Endometrial microvascular endothelial cells (primary cell): ENCODE measurements at regions not wholly inside any gene's neighbourhood (a gene's known extent, or its start where the extent isn't known, plus 50 kb on each side); places are given as distances from the start of the nearest gene placed in this dataset.
"Not testable (repeated sequence)": the region's sequence is repeated elsewhere in the genome, so short reads cannot be mapped to it uniquely, and the experiment has no call there.

Experiments
- in situ Hi-C: cut with HindIII; loops from 2 replicates; pipeline ENCODE4 v1.10.0; 2017; ENCODE audit warnings: low sequenced_read_pairs, low pct_unique_long_range_greater_than_20kb; ENCODE audit errors: inconsistent ontology term

- in situ Hi-C loops, result no loop called here
These were observed 77.4 kb upstream of the TMEM170B start for GRCh38 chr6:11460001-11460668.

GRCh38 chr6:11459079-11459610 lies 78.4 kb upstream of the TMEM170B start:
- in situ Hi-C loops, result no loop called here

DNA sequence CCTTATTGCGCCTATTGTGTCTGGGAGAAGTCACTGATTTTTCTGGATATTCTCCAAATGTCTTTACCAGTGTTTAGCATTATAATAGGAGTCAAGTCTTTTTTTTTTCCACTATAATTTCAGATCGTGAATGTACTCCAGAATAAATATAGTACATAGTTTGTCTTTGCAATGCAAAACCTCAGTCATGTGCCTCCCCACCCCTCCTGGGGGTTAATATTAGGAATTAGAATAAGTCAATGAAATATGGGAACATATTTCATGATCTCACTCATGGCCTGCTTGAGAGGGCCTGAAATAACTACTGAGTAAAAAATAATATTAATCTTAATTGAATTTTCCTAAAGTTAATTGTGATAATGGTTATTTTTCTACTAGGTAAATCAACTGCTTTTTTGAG lies 79.0 kb upstream of the TMEM170B start:
- in situ Hi-C loops, result no loop called here

DNA sequence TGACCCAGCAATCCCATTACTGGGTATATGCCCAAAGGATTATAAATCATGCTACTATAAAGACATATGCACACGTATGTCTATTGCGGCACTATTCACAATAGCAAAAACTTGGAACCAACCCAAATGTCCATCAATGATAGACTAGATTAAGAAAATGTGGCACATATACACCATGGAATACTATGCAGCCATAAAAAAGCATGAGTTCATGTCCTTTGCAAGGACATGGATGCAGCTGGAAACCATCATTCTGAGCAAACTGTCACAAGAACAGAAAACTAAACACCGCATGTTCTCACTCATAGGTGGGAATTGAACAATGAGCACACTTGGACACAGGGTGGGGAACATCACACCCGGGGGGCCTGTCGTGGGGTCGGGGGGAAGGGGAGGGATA lies 80.1 kb upstream of the TMEM170B start:
- in situ Hi-C loops, result not testable (repeated sequence)

DNA sequence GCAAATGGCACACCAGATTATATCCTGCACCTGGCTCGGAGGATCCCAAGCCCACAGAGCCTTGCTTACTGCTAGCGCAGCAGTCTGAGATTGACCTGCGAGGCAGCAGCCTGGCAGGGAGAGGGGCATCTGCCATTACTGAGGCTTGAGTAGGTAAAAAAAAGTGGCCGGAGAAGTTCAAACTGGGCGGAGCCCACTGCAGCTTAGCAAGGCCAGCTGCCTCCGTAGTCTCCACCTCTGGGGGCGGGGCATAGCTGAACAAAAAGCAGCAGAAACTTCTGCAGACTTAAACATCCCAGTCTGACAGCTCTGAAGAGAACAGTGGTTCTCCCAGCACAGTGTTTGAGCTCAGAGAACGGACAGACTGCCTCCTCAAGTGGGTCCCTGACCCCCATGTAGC lies 85.4 kb upstream of the TMEM170B start:
- in situ Hi-C loops, result not testable (repeated sequence)

DNA sequence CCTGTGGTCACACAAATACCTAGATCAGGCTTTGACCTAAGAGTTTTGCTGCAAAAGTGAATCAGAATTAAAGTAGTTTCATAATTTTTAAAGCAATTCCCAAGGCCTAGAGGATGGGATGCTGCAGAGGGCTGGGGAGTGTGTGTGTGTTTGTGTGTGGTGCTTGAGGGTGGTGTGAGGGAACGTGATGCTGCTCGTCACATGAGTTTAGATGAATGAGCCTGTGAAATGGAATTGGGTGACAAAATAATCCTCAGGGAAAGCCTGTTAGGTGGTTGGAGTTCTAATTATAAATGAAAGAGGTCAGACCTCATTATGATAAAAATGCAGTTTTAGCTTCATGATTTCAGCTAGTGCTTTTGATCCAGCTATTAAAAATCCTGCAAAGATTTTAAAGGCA lies 87.5 kb upstream of the TMEM170B start:
- in situ Hi-C loops, result no loop called here

GRCh38 chr6:11449408-11449807 lies 88.1 kb upstream of the TMEM170B start:
- in situ Hi-C loops, result no loop called here

GRCh38 chr6:11448038-11448437 lies 89.5 kb upstream of the TMEM170B start:
- in situ Hi-C loops, result no loop called here

DNA sequence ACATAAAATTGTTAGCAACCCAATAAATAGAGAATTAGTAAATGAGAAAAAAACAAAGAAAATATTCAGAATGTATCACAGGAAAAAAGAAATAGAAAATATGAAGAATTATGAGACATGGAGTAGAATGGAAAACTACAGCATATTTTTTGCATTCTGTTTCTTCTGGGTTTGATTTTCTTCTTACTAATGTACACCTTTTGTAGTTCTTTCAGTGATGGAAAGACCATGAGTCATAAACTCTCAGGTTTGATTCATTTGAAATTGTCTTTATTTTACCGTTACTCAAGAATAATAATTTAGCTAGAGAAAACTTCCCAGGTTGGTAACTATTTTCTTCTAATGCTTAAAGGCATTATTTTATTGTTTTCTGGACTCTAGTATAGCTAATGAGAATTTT lies 90.3 kb upstream of the TMEM170B start:
- in situ Hi-C loops, result no loop called here

DNA sequence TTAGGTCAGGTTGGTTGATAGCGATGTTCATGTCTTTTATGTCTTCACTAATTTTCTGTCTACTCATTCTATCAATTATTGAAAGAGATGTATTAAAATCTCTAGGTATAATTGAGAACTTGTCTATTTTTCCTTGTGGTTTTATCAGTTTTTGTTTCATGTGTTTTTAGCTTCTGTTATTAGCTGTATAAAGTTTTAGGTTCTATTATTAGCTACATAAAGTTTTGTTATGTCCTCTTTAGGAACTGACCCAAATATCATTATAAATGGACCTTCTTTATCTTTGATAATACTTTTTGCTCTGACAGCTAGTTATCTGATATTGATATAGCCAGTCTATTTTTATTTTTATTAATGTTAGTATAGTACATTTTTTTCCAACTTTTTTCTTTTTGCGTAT lies 92.4 kb upstream of the TMEM170B start:
- in situ Hi-C loops, result no loop called here

DNA sequence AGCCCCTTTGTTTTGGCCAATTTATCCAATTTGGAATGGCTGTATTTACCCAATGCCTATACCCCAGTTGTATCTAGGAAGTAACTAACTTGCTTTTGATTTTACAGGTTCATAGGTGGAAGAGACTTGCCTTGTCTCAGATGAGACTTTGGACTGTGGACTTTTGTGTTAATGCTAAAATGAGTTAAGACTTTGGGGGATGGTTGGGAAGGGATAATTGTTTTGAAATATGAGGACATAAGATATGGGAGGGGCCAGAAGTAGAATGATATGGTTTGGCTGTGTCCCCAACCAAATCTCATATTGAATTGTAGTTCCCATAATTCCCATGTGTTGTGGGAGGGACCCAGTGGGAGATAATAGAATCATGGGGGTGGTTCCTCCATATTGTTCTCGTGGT lies 94.4 kb upstream of the TMEM170B start:
- in situ Hi-C loops, result not testable (repeated sequence)

- in situ Hi-C loops, result no loop called here
These were observed 95.1 kb upstream of the TMEM170B start for GRCh38 chr6:11442495-11442894.

- in situ Hi-C loops, result no loop called here
These were observed 97.7 kb upstream of the TMEM170B start for GRCh38 chr6:11439876-11440275.

- in situ Hi-C loops, result no loop called here
These were observed 98.5 kb upstream of the TMEM170B start for GRCh38 chr6:11439017-11439420.

- in situ Hi-C loops, result no loop called here
These were observed 99.6 kb upstream of the TMEM170B start for GRCh38 chr6:11437824-11438459.

DNA sequence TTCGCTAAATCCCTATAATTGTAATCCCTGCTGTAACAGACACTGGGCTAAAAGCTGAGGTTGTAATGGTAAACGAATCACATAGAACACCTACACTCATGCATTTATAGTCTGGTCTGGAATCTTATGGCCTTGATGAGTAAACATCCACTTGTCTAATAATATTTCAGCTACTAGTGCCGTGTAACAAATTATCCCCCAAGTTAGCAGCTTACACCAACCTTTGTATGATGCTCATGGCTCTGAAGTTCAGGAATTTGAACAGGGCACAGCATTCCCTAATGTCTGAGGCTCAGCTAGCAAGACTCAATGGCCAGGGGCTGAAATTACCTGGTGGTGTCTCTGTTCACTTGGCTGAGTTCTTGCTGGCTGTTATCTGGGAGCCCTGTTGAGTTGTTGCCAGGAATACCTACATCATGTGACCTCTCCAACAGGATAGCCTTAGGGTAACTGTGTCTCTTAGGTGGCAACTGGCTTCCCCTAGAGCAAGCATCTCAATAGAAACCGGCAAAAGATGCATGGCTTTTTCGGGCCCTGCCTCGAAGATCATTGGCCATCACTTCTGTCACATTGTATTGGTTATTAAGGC lies 100.9 kb upstream of the TMEM170B start:
- in situ Hi-C loops, result no loop called here

- in situ Hi-C loops, result no loop called here
These were observed 102.8 kb upstream of the TMEM170B start for GRCh38 chr6:11434565-11435326.

- in situ Hi-C loops, result no loop called here
These were observed 103.7 kb upstream of the TMEM170B start for GRCh38 chr6:11433860-11434259.

GRCh38 chr6:11432713-11433450 lies 104.7 kb upstream of the TMEM170B start:
- in situ Hi-C loops, result no loop called here
